Motor neuron (in vitro differentiated cells): ENCODE measurements at regions not wholly inside any gene's neighbourhood (a gene's known extent, or its start where the extent isn't known, plus 50 kb on each side); places are given as distances from the start of the nearest gene placed in this dataset.
"Not testable (repeated sequence)": the region's sequence is repeated elsewhere in the genome, so short reads cannot be mapped to it uniquely, and the experiment has no call there.

ENCODE experiments used
- ATAC-seq, 8 experiments: fragments of 200-7000 bp; cut with Tn5 transposase; replicated peaks in 6 of 8; 2 replicates each; pipeline ENCODE4 v1.8.0; 2021; ENCODE audit warnings: mild to moderate bottlenecking in 8 of 8, moderate library complexity in 8 of 8
- H3K27ac ChIP-seq, 2 donors: fragments of 250-450 bp; sonication (Bioruptor Pico); 2 replicates each; pipeline ENCODE4 v1.9.0; 2021; ENCODE audit warnings: antibody characterized with exemption in 2 of 2, mild to moderate bottlenecking in 2 of 2, moderate library complexity in 1 of 2
- H3K4me1 ChIP-seq, 2 donors: fragments of 250-450 bp; sonication (Bioruptor Pico); replicated peaks in 1 of 2; 2 replicates each; pipeline ENCODE4 v1.6.1; 2021; ENCODE audit warnings: antibody characterized with exemption in 2 of 2, mild to moderate bottlenecking in 2 of 2, moderate library complexity in 1 of 2
- H3K4me3 ChIP-seq, 5 donors: fragments of 250-450 bp; sonication (Bioruptor Pico); 2 replicates each; pipeline ENCODE4 v1.9.0; 2021; ENCODE audit warnings: antibody characterized with exemption in 5 of 5, mild to moderate bottlenecking in 5 of 5, moderate library complexity in 4 of 5
- WGBS, 10 experiments: fragments of 450-650 bp; shearing (Covaris generic); methylation state at CpG; one replicate each; pipeline ENCODE4 v1.0.0; 2022; 5-methylcytosine and 5-hydroxymethylcytosine counted together
- in situ Hi-C, 9 experiments: fragments of 400-800 bp; cut with MboI; loops; one replicate each; pipeline ENCODE4 v1.15.0; 2021; ENCODE audit warnings: low sequenced_read_pairs in 9 of 9, low pct_unique_long_range_greater_than_20kb in 2 of 9; ENCODE audit not compliant: unreplicated experiment in 9 of 9

GRCh38 chr10:121385136-121385535 is 213.1 kb downstream of the FGFR2 start:
- in situ Hi-C loops = no loop called here
- 0 to 100% (median 71%) methylated on average over 1 of the region's 1 CpG; no CpG with 5 or more reads in 2 of the 10 experiments for WGBS, 10 experiments
- ATAC-seq = no peak
- no peaks in the 10 kb centered on the region for H3K4me1 ChIP-seq
- H3K4me3 ChIP-seq = no peak overlapping the region
- H3K27ac ChIP-seq = no peak overlapping the region

- in situ Hi-C loops = no loop called here
- no peak for ATAC-seq
- 13 to 100% (median 81%) methylated on average over 1 to 6 of the region's 6 CpGs for WGBS, 10 experiments
- H3K4me3 ChIP-seq = no peak overlapping the region
- H3K4me1 ChIP-seq = peaks cover 0 to 11% of the 10 kb centered on the region in 2 donors
- no peak overlapping the region for H3K27ac ChIP-seq
Measured at GRCh38 chr10:121392657-121393056, 205.6 kb downstream of the FGFR2 start.

- ATAC-seq = peak in 1 of 8 experiments; percentile 18
- WGBS, 10 experiments = 45 to 100% (median 89%) methylated on average over 2 to 3 of the region's 3 CpGs; no CpG with 5 or more reads in 2 of the 10 experiments
- H3K27ac ChIP-seq = no peak overlapping the region
Measured at GRCh38 chr10:121393522-121393921, 204.7 kb downstream of the FGFR2 start.

GRCh38 chr10:121400507-121400906 is 197.7 kb downstream of the FGFR2 start:
- in situ Hi-C loops, H3K27ac ChIP-seq, H3K4me3 ChIP-seq, ATAC-seq, H3K4me1 ChIP-seq: not testable (repeated sequence)
- 95 to 100% (median 100%) methylated on average over 2 to 3 of the region's 4 CpGs; no CpG with 5 or more reads in 4 of the 10 experiments for WGBS, 10 experiments

More at GRCh38 chr10:121393522-121393921, 204.7 kb downstream of the FGFR2 start:
- in situ Hi-C loops = no loop called here
- no peak overlapping the region for H3K4me3 ChIP-seq
- peaks cover 0 to 11% of the 10 kb centered on the region in 2 donors for H3K4me1 ChIP-seq

GRCh38 chr10:121403527-121403926 is 194.7 kb downstream of the FGFR2 start:
- 36 to 100% (median 93%) methylated on average over 1 to 5 of the region's 5 CpGs; no CpG with 5 or more reads in 1 of the 10 experiments for WGBS, 10 experiments
- H3K4me1 ChIP-seq = peaks cover 0 to 3% of the 10 kb centered on the region in 2 donors
- ATAC-seq = no peak
- H3K27ac ChIP-seq = no peak overlapping the region
- H3K4me3 ChIP-seq = no peak overlapping the region
- in situ Hi-C loops = no loop called here

- Histone ChIP-seq H3K4me1 (peaks cover 0 to 3% of the 10 kb centered on the region in 2 donors), H3K4me3 (no peak overlapping the region), H3K27ac (no peak overlapping the region)
- in situ Hi-C loops = no loop called here
- no peak for ATAC-seq
- WGBS, 10 experiments = 7 to 100% (median 90%) methylated on average over 1 to 4 of the region's 4 CpGs; no CpG with 5 or more reads in 2 of the 10 experiments
Measured at GRCh38 chr10:121404611-121405010, 193.6 kb downstream of the FGFR2 start.

- ATAC-seq = no peak
- in situ Hi-C loops = no loop called here
- Histone ChIP-seq H3K4me3 (no peak overlapping the region), H3K27ac (no peak overlapping the region), H3K4me1 (peaks cover 0 to 3% of the 10 kb centered on the region in 2 donors)
- 0 to 93% (median 80%) methylated on average over 1 to 2 of the region's 3 CpGs; no CpG with 5 or more reads in 5 of the 10 experiments for WGBS, 10 experiments
Measured at GRCh38 chr10:121405096-121405495, 193.1 kb downstream of the FGFR2 start.

GRCh38 chr10:121405549-121405948 is 192.7 kb downstream of the FGFR2 start:
- peaks cover 0 to 3% of the 10 kb centered on the region in 2 donors for H3K4me1 ChIP-seq
- no peak overlapping the region for H3K4me3 ChIP-seq
- in situ Hi-C loops = no loop called here
- no peak for ATAC-seq
- H3K27ac ChIP-seq = no peak overlapping the region
- WGBS, 10 experiments = 33 to 100% (median 69%) methylated on average over 1 of the region's 2 CpGs; no CpG with 5 or more reads in 6 of the 10 experiments

GRCh38 chr10:121405953-121406352 is 192.3 kb downstream of the FGFR2 start:
- Histone ChIP-seq H3K4me1 (peaks cover 0 to 3% of the 10 kb centered on the region in 2 donors), H3K4me3 (no peak overlapping the region), H3K27ac (no peak overlapping the region)
- 20 to 94% (median 80%) methylated on average over 1 to 5 of the region's 5 CpGs; no CpG with 5 or more reads in 2 of the 10 experiments for WGBS, 10 experiments
- in situ Hi-C loops = no loop called here
- ATAC-seq = no peak

- H3K27ac ChIP-seq = no peak overlapping the region
- no peak overlapping the region for H3K4me3 ChIP-seq
- peaks cover 0 to 3% of the 10 kb centered on the region in 2 donors for H3K4me1 ChIP-seq
- no peak for ATAC-seq
- 35 to 92% (median 76%) methylated on average over 2 to 10 of the region's 11 CpGs; no CpG with 5 or more reads in 1 of the 10 experiments for WGBS, 10 experiments
- in situ Hi-C loops = no loop called here
Measured at GRCh38 chr10:121406823-121407545, 191.3 kb downstream of the FGFR2 start.

- ATAC-seq = peak in 2 of 8 experiments; percentile 14 to 72
- Histone ChIP-seq H3K4me1 (peaks cover 2 to 10% of the 10 kb centered on the region in 2 donors), H3K4me3 (no peak overlapping the region), H3K27ac (no peak overlapping the region)
- in situ Hi-C loops = no loop called here
- WGBS, 10 experiments = 27 to 90% (median 78%) methylated on average over 1 to 3 of the region's 4 CpGs; no CpG with 5 or more reads in 4 of the 10 experiments
Measured at GRCh38 chr10:121409466-121410104, 188.7 kb downstream of the FGFR2 start.

- 0 to 100% (median 86%) methylated on average over 1 to 2 of the region's 2 CpGs; no CpG with 5 or more reads in 4 of the 10 experiments for WGBS, 10 experiments
- in situ Hi-C loops = no loop called here
- Histone ChIP-seq H3K4me1 (peaks cover 12 to 14% of the 10 kb centered on the region in 2 donors), H3K4me3 (no peak overlapping the region), H3K27ac (no peak overlapping the region)
- ATAC-seq = no peak
Measured at GRCh38 chr10:121411004-121411403, 187.2 kb downstream of the FGFR2 start.

GRCh38 chr10:121413951-121414350 is 184.3 kb downstream of the FGFR2 start:
- Histone ChIP-seq H3K27ac (no peak overlapping the region), H3K4me3 (no peak overlapping the region), H3K4me1 (peaks cover 14 to 19% of the 10 kb centered on the region in 2 donors)
- WGBS, 10 experiments = 0 to 100% (median 59%) methylated on average over 1 to 5 of the region's 5 CpGs; no CpG with 5 or more reads in 2 of the 10 experiments
- in situ Hi-C loops = no loop called here
- ATAC-seq = peak in 3 of 8 experiments; percentile 11 to 26 (median 15)
